CD4-positive, alpha-beta T cell treated with Interleukin-4 for 1 hour (primary cell): ENCODE measurements at regions not wholly inside any gene's neighbourhood (a gene's known extent, or its start where the extent isn't known, plus 50 kb on each side); places are given as distances from the start of the nearest gene placed in this dataset.
A peak's percentile ranks its signal among the peaks of the same experiment; 100 is the strongest.
"Not testable (repeated sequence)": the region's sequence is repeated elsewhere in the genome, so short reads cannot be mapped to it uniquely, and the experiment has no call there.

Source experiments
- DNase-seq, 2 donors: peaks; one replicate each; pipeline ENCODE4 v3.0.0-alpha.2; 2020 to 2022

GRCh38 chr2:17057109-17058017 is 391.7 kb upstream of the CYRIA start:
- DNase-seq = no peak

DNA sequence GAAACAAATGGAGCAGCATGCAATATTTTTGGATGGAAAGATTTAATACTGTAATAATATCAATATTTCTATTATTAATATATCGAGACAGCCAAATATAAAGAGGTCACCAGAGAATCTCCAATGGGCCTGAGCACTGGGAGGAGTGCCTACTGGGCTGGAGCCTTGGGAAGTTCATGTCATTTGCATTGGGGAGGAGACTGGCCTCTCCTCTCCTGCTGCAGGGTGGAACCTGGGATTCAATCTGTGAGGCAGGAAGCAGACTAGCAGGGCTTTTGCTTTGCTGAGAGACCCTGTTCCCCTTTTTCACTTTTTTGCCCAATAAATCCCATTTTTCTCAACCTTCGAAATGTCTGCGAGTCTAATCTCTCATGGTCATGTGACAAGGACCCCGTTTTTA is 390.6 kb upstream of the CYRIA start:
- DNase-seq = no peak

- no peak for DNase-seq
These were observed 386.4 kb upstream of the CYRIA start for GRCh38 chr2:17052001-17052400.

DNA sequence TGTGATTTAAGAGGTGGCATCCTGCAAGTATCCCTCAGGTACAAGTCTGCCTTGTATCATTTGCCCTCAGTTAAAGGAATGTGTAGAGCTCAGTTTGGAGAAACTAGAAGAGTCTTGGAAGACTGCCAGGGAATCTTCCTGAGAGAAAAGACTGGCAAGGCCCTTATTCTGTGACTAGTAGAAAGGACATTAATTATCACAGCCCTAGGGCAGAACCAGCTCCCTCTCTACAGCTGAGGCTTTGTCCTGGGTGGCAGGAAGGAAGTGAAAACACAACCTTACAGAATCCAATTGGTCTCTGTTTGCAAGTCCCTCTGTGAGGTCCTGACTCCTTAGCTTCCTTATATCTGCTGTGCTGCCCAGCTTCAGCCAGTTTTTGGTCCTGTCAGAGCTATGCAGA is 385.9 kb upstream of the CYRIA start:
- no peak for DNase-seq

GRCh38 chr2:17043173-17043572 is 377.5 kb upstream of the CYRIA start:
- DNase-seq = no peak

- no peak for DNase-seq
These were observed 370.7 kb upstream of the CYRIA start for GRCh38 chr2:17036361-17036760.

GRCh38 chr2:17035010-17035409 is 369.4 kb upstream of the CYRIA start:
- no peak for DNase-seq

DNA sequence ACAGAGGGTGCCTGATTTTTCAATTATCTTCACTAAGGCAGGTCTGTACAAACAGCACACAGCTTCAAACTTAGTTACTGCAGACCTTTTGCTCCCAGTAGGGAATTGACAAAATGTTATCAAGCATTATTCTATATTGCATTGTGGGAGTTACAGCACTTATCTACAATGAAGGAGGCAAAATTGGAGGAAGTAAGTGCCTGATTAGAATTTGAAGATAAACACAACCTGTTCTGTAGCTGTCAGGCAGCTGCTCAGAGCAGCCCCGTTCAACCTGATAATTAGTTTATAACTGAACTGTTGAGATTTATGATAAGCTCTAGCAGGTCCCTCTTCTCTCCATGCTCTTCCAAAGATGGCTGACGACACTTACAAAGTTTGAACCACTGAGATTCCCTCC is 364.4 kb upstream of the CYRIA start:
- no peak for DNase-seq

DNA sequence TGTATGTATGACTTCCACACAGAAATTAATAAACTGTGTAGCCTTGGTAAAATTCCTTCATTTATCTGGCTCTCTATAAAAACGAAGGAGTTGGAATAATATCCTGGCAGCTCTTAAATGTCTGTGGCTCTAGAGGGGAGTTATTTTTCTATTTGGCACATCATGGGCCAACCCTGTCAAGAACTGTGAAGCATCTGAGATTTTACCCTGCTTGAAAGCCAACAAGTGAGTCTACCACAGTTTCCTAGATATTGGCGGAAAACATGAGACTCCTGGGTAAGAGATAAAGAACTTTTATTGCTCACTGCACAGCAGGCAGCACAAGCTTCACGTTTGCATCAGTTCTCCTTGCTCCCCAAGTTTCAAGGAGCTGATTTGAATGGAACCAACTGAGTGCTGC is 346.7 kb upstream of the CYRIA start:
- no peak for DNase-seq

- DNase-seq = no peak
These were observed 344.5 kb upstream of the CYRIA start for GRCh38 chr2:17010104-17010503.

DNA sequence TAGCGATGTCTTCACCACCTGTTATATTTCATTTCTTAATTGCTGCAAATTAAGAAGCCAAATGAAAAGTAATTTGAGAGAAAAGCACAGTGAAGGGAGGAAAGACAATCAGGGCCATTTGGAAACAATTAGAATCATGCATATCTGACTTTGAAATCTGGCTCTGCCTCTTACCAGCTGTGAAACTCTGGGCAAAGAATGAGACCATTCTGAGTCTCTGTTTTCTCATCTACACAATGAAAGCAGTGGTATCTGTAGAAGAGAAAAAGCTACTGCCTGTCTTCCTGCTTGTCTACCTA is 334.5 kb upstream of the CYRIA start:
- no peak for DNase-seq

DNA sequence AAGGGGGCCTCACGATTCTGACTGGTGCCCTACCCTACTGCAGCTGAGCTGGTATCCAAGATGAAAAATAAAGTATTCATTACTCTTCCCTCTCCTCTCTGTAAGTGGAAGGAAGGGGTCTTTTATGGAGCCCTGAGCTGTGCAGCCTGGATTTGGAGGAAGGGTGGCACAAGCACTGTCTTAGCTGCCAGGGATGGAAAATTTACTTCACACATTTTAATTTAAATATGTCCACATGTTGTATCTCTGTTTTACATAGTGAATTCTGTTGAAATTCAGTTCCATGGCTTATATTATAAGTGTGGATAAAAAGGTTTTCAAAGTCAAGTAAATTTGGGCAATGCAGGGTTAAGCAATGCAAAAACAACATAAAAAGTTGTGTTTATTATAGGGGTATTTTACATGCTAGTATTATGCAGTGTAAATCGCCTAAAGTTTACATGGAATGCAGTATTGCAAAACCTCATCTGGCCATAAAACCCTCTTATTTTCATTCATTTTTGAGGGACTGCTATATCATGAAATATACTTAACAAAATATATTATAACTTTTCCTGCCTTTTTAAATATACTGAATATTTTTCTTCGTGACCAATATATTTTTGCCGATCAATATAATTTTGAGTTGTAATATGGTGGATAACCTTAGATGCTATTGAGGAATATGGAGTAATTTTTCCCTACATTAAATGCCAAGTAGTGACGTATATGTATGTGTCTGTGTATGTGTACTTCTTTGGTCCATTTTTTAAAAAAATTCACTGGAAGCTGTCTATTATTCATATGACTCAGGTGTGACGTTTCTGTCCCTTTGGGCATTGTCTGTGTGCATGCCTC is 333.9 kb upstream of the CYRIA start:
- DNase-seq = no peak

DNA sequence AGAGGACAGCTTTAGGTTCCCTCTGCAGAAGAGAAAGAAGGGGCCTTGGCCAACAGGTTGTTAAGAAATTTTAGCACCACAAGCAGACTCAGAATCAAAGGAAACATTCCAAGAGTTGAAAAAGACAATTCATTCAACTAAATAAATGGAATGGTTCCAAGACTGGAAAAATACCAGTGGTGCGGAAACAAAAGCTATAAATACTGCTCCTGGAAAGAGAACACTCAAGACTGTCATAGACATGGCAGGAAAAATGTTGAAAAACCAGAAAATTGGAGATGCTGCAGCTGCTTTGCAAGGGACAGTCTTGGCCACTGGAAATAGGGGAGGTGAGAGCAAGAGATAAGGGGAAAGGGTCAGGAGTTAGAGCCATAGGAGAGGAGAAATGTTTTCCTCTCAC is 312.7 kb upstream of the CYRIA start:
- DNase-seq = no peak

- DNase-seq = no peak
These were observed 309.1 kb upstream of the CYRIA start for GRCh38 chr2:16974688-16975087.

DNA sequence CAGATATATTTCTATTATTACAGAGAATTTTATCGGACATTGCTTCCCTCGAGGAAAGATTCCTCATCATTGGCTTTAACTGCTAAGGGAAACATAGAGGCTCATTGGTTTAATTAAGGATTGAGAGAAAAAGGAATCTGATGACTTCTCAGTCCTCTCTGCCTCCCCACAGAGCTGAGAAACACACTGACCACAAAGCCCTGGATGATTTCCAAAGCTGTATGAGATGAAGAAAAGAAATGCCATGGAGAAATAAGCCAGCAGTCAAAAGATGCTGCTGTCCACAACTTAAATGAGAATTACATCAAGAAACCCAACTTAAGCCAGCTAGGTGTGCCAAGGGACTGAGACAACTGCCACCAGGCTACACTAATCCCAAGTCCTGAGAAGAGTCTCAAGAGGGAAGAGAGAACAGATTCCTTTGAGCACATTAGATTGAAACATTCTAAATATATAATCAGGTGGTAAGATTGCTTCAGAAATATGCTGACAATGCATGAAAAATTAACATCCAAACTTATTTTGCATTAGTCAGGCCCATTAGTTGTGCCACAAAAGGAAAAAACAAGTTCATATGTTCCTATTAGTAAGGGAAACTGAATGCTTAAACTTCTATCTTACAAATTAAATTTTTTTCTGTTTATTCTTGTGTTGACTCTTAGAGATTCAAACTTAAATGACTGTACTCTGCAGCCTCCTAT is 308.1 kb upstream of the CYRIA start:
- no peak for DNase-seq

DNA sequence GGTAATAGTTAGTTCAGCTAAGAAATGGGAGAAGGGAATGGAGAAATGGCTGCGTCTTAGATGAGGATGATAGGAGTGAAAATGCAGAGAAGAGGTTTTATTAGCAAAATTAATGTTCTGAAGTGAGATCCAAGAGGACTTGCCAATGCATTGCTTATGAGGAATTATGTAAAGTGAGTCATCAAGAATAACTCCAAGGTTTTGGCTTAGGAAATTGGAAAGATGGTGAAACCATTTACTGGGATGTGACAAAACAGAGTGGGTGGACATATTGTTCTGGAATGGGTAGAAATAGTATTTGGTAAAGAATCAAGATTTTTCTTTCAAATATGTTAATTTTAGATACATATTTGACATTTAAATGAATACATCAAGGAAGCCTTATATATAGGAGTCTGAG is 306.6 kb upstream of the CYRIA start:
- no peak for DNase-seq

- DNase-seq = no peak
These were observed 306.1 kb upstream of the CYRIA start for GRCh38 chr2:16971722-16972234.

GRCh38 chr2:16970948-16971347 is 305.3 kb upstream of the CYRIA start:
- not testable (repeated sequence) for DNase-seq

- DNase-seq = no peak
These were observed 296.9 kb upstream of the CYRIA start for GRCh38 chr2:16962505-16962904.

DNA sequence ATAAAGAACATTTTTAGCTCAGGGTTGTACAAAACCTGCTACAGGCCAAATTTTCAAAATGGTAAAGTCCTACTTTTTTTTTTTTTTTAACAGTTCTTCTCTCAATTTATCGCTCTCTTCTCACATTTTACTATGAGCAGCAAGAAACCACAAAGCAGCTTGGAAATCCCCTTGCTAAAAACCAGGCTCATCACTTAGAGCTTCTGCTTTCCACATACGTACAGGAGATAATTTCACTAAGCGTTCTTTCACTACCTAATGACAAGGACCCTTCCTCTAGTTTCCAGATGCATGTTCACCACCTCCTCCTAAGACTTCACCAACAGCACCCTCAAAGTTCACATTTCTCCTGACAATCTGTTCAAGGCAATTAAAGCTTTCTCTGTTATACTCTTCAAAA is 294.9 kb upstream of the CYRIA start:
- DNase-seq = peak in 1 of 2 donors; percentile 11

GRCh38 chr2:16958266-16958665 is 292.6 kb upstream of the CYRIA start:
- DNase-seq = no peak

- DNase-seq = no peak
These were observed 287.2 kb upstream of the CYRIA start for GRCh38 chr2:16952805-16953204.

DNA sequence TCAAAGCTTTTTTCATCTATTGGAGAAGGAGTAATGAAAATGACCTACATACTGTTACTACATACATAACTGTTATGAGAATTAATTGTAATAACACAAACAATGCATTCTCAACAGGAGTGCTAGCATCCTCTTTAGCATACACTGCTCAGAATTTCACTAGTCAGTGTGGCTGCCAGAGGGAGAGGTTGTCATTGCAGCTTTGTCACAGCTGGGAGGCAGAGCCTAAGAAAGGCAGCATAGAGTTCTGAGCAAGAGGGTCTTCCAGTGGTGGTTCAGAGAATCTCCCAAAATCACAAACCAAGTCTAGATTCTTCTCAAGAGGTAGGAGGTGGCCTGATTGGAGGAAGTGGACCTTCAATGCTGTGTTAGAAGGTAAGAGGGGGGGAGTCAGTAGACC is 286.7 kb upstream of the CYRIA start:
- no peak for DNase-seq
